HEK293 (cell line): ENCODE measurements at regions not wholly inside any gene's neighbourhood (a gene's known extent, or its start where the extent isn't known, plus 50 kb on each side); places are given as distances from the start of the nearest gene placed in this dataset.

Experiments
- CTCF ChIA-PET: fragments of 350-600 bp; formaldehyde crosslinking; extraction: SDS; loops from one replicate; lab custom pipeline; 2021; ENCODE audit warnings: antibody characterized with exemption; lab: Yijun Ruan, JAX
- POLR2A ChIA-PET: fragments of 300-600 bp; formaldehyde crosslinking; extraction: SDS; loops from one replicate; lab custom pipeline; 2020; ENCODE audit warnings: antibody characterized with exemption, inconsistent platforms; lab: Yijun Ruan, JAX
- H3K27ac ChIP-seq: fragments of 200-500 bp; sonication (Bioruptor generic); 2 replicates; pipeline ENCODE4 v1.5.1; 2014; ENCODE audit warnings: low read depth, low read length, control low read depth, inconsistent platforms; ENCODE audit errors: extremely low read depth
- H3K36me3 ChIP-seq, 2 experiments: fragments of 200-500 bp in 1 of 2; sonication (Bioruptor generic) in 1 of 2; 1 replicate in 1 of 2; 2 replicates in 1 of 2; pipeline ENCODE4 v1.5.1; 2014 to 2017; ENCODE audit warnings: inconsistent platforms in 2 of 2, low read length in 2 of 2; ENCODE audit not compliant: control insufficient read depth in 2 of 2, insufficient read depth in 1 of 2
- H3K4me1 ChIP-seq: fragments of 200-500 bp; sonication (Bioruptor generic); 2 replicates; pipeline ENCODE4 v1.5.1; 2014; ENCODE audit warnings: mild to moderate bottlenecking, low read length, inconsistent platforms; ENCODE audit not compliant: control insufficient read depth, insufficient read depth
- H3K4me3 ChIP-seq: 2 replicates; pipeline ENCODE4 v1.5.1; 2011; ENCODE audit warnings: low read depth, mild to moderate bottlenecking, control low read depth, low read length, moderate library complexity
- H3K9me3 ChIP-seq: fragments of 200-500 bp; sonication (Bioruptor generic); 2 replicates; pipeline ENCODE4 v1.5.1; 2014; ENCODE audit warnings: low read depth, low read length, inconsistent platforms; ENCODE audit not compliant: control insufficient read depth, insufficient read depth
- BCL11A ChIP-seq: fragments of 450-650 bp; formaldehyde crosslinking; IDR thresholded peaks from 2 replicates; pipeline ENCODE4 v1.5.1; 2016; ENCODE audit warnings: low read depth, missing biosample characterization, missing genetic modification characterization
- GLIS1 ChIP-seq: fragments of 450-650 bp; formaldehyde crosslinking; IDR thresholded peaks from 2 replicates; pipeline ENCODE4 v1.5.1; 2016; ENCODE audit warnings: missing biosample characterization, missing genetic modification characterization
- GLIS2 ChIP-seq: fragments of 450-650 bp; formaldehyde crosslinking; IDR thresholded peaks from 2 replicates; pipeline ENCODE4 v1.5.1; 2016; ENCODE audit warnings: missing biosample characterization, missing genetic modification characterization
- KLF10 ChIP-seq: fragments of 450-650 bp; IDR thresholded peaks from 2 replicates; pipeline ENCODE4 v1.5.1; 2018; ENCODE audit warnings: missing biosample characterization, mild to moderate bottlenecking, missing genetic modification characterization
- OSR2 ChIP-seq: fragments of 450-650 bp; formaldehyde crosslinking; IDR thresholded peaks from 2 replicates; pipeline ENCODE4 v1.5.1; 2016; ENCODE audit warnings: missing biosample characterization, missing genetic modification characterization
- OVOL3 ChIP-seq: fragments of 450-650 bp; formaldehyde crosslinking; IDR thresholded peaks from 2 replicates; pipeline ENCODE4 v1.5.1; 2016; ENCODE audit warnings: missing biosample characterization, missing genetic modification characterization
- SP3 ChIP-seq: fragments of 450-650 bp; formaldehyde crosslinking; IDR thresholded peaks from 2 replicates; pipeline ENCODE4 v1.5.1; 2016; ENCODE audit warnings: missing biosample characterization, missing genetic modification characterization
- SP7 ChIP-seq: fragments of 450-650 bp; formaldehyde crosslinking; IDR thresholded peaks from 2 replicates; pipeline ENCODE4 v1.5.1; 2016; ENCODE audit warnings: missing biosample characterization, missing genetic modification characterization
- ZBTB17 ChIP-seq: fragments of 450-650 bp; formaldehyde crosslinking; IDR thresholded peaks from 2 replicates; pipeline ENCODE4 v1.5.1; 2016; ENCODE audit warnings: missing biosample characterization, missing genetic modification characterization
- ZBTB48 ChIP-seq: fragments of 450-650 bp; formaldehyde crosslinking; IDR thresholded peaks from 2 replicates; pipeline ENCODE4 v1.5.1; 2016; ENCODE audit warnings: missing biosample characterization, missing genetic modification characterization
- ZEB2 ChIP-seq: fragments of 450-650 bp; formaldehyde crosslinking; IDR thresholded peaks from 2 replicates; pipeline ENCODE4 v1.5.1; 2016; ENCODE audit warnings: missing biosample characterization, missing genetic modification characterization
- ZFP69B ChIP-seq: fragments of 450-650 bp; formaldehyde crosslinking; IDR thresholded peaks from 2 replicates; pipeline ENCODE4 v1.5.1; 2016; ENCODE audit warnings: missing biosample characterization, missing genetic modification characterization
- ZNF211 ChIP-seq: fragments of 450-650 bp; formaldehyde crosslinking; IDR thresholded peaks from 2 replicates; pipeline ENCODE4 v1.5.1; 2016; ENCODE audit warnings: low read depth, missing biosample characterization, missing genetic modification characterization
- ZNF23 ChIP-seq: fragments of 450-650 bp; formaldehyde crosslinking; IDR thresholded peaks from 2 replicates; pipeline ENCODE4 v1.5.1; 2016; ENCODE audit warnings: missing biosample characterization, missing genetic modification characterization, borderline replicate concordance
- ZNF311 ChIP-seq: fragments of 450-650 bp; formaldehyde crosslinking; IDR thresholded peaks from 2 replicates; pipeline ENCODE4 v1.5.1; 2017; ENCODE audit warnings: missing biosample characterization, missing genetic modification characterization, borderline replicate concordance
- ZNF366 ChIP-seq: fragments of 450-650 bp; formaldehyde crosslinking; conservative IDR thresholded peaks from 2 replicates; pipeline ENCODE4 v1.5.1; 2016; ENCODE audit warnings: missing biosample characterization, missing genetic modification characterization
- ZNF530 ChIP-seq: fragments of 450-650 bp; formaldehyde crosslinking; IDR thresholded peaks from 2 replicates; pipeline ENCODE4 v1.5.1; 2016; ENCODE audit warnings: low read depth, missing biosample characterization, missing genetic modification characterization
- ZNF629 ChIP-seq: fragments of 450-650 bp; formaldehyde crosslinking; IDR thresholded peaks from 2 replicates; pipeline ENCODE4 v1.5.1; 2017; ENCODE audit warnings: missing biosample characterization, missing genetic modification characterization
- ZNF660 ChIP-seq: fragments of 450-650 bp; IDR thresholded peaks from 2 replicates; pipeline ENCODE4 v1.5.1; 2018; ENCODE audit warnings: missing biosample characterization, mild to moderate bottlenecking, missing genetic modification characterization
- ZNF707 ChIP-seq: fragments of 450-650 bp; formaldehyde crosslinking; IDR thresholded peaks from 2 replicates; pipeline ENCODE4 v1.5.1; 2016; ENCODE audit warnings: missing biosample characterization, missing genetic modification characterization
- ZNF768 ChIP-seq: fragments of 450-650 bp; formaldehyde crosslinking; IDR thresholded peaks from 2 replicates; pipeline ENCODE4 v1.5.1; 2018; ENCODE audit warnings: missing biosample characterization, mild to moderate bottlenecking, missing genetic modification characterization
- ZSCAN16 ChIP-seq: fragments of 450-650 bp; formaldehyde crosslinking; IDR thresholded peaks from 2 replicates; pipeline ENCODE4 v1.5.1; 2016; ENCODE audit warnings: missing biosample characterization, missing genetic modification characterization
- ZXDB ChIP-seq: fragments of 450-650 bp; formaldehyde crosslinking; IDR thresholded peaks from 2 replicates; pipeline ENCODE4 v1.5.1; 2016; ENCODE audit warnings: missing biosample characterization, missing genetic modification characterization
- TF ChIP-seq, protein P1 (sequence below): fragments of 450-650 bp; formaldehyde crosslinking; IDR thresholded peaks from 2 replicates; pipeline ENCODE4 v1.5.1; 2016; ENCODE audit warnings: missing biosample characterization, missing genetic modification characterization
- TF ChIP-seq, protein P2 (sequence below): fragments of 450-650 bp; formaldehyde crosslinking; IDR thresholded peaks from 2 replicates; pipeline ENCODE4 v1.5.1; 2016; ENCODE audit warnings: missing biosample characterization, missing genetic modification characterization
- TF ChIP-seq, protein P3 (sequence below): fragments of 450-650 bp; formaldehyde crosslinking; IDR thresholded peaks from 2 replicates; pipeline ENCODE4 v1.5.1; 2016; ENCODE audit warnings: missing biosample characterization, missing genetic modification characterization
- TF ChIP-seq, protein P4 (sequence below): fragments of 450-650 bp; formaldehyde crosslinking; IDR thresholded peaks from 2 replicates; pipeline ENCODE4 v1.5.1; 2016; ENCODE audit warnings: missing biosample characterization, missing genetic modification characterization
- TF ChIP-seq, protein P5 (sequence below): fragments of 450-650 bp; formaldehyde crosslinking; IDR thresholded peaks from 2 replicates; pipeline ENCODE4 v1.5.1; 2016; ENCODE audit warnings: missing biosample characterization, missing genetic modification characterization

DNA sequence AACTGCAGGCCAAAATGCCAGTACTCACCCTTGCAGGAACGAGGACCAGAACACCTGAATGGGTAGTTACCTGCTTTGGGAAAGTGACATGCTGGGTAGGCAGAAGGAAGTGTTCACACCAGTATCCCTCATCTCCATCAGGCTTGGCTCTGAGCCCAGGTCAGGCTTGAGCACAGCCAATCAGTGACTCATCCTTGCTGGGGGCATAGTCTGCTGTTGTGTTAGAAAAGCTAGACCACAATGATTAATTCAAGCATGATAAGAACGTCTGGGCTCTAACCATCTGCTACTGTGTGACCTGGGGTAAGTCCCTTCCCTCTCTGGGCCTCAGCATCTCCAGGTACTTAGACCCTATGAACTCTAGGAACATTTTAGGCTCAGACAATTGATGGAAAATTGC lies 450.4 kb downstream of the MIAT start:
- TF ChIP-seq ZFP69B (tag by site-specific recombination) (no peak), ZNF707 (tag by site-specific recombination) (no peak), ZBTB17 (tag by site-specific recombination) (peak; percentile 56; the same call in 1 of the 2 replicates), ZNF366 (tag by site-specific recombination) (peak; percentile 74), SP7 (tag by site-specific recombination) (peak; percentile 37; the same call in 1 of the 2 replicates), KLF10 (no peak), OVOL3 (tag by site-specific recombination) (no peak), OSR2 (peak; percentile 81), GLIS1 (peak; percentile 94), ZNF211 (tag by site-specific recombination) (no peak), ZNF23 (no peak), ZBTB48 (tag by site-specific recombination) (0 out of 2 replicates have a peak, but pooled peaks have one; percentile 28), ZNF660 (tag by site-specific recombination) (peak; percentile 48; the same call in 1 of the 2 replicates), BCL11A (tag by site-specific recombination) (no peak), ZNF629 (tag by site-specific recombination) (peak; percentile 73; the same call in 1 of the 2 replicates), ZEB2 (tag by site-specific recombination) (peak; percentile 59; the same call in 1 of the 2 replicates), ZSCAN16 (tag by site-specific recombination) (no peak), ZXDB (0 out of 2 replicates have a peak, but pooled peaks have one; percentile 25), ZNF530 (tag by site-specific recombination) (no peak), ZNF311 (tag by site-specific recombination) (no peak), GLIS2 (peak; percentile 57), SP3 (tag by site-specific recombination) (no peak), ZNF768 (peak; percentile 82; the same call in 1 of the 2 replicates)
- TF ChIP-seq, protein P1, sequence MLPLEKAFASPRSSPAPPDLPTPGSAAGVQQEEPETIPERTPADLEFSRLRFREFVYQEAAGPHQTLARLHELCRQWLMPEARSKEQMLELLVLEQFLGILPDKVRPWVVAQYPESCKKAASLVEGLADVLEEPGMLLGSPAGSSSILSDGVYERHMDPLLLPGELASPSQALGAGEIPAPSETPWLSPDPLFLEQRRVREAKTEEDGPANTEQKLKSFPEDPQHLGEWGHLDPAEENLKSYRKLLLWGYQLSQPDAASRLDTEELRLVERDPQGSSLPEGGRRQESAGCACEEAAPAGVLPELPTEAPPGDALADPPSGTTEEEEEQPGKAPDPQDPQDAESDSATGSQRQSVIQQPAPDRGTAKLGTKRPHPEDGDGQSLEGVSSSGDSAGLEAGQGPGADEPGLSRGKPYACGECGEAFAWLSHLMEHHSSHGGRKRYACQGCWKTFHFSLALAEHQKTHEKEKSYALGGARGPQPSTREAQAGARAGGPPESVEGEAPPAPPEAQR (tag by site-specific recombination) = no peak
- TF ChIP-seq, protein P2, sequence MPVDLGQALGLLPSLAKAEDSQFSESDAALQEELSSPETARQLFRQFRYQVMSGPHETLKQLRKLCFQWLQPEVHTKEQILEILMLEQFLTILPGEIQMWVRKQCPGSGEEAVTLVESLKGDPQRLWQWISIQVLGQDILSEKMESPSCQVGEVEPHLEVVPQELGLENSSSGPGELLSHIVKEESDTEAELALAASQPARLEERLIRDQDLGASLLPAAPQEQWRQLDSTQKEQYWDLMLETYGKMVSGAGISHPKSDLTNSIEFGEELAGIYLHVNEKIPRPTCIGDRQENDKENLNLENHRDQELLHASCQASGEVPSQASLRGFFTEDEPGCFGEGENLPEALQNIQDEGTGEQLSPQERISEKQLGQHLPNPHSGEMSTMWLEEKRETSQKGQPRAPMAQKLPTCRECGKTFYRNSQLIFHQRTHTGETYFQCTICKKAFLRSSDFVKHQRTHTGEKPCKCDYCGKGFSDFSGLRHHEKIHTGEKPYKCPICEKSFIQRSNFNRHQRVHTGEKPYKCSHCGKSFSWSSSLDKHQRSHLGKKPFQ (tag by site-specific recombination) = peak; percentile 94
- TF ChIP-seq, protein P3, sequence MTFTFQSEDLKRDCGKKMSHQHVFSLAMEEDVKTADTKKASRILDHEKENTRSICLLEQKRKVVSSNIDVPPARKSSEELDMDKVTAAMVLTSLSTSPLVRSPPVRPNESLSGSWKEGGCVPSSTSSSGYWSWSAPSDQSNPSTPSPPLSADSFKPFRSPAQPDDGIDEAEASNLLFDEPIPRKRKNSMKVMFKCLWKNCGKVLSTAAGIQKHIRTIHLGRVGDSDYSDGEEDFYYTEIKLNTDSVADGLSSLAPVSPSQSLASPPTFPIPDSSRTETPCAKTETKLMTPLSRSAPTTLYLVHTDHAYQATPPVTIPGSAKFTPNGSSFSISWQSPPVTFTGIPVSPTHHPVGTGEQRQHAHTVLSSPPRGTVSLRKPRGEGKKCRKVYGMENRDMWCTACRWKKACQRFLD (tag by site-specific recombination) = no peak
- TF ChIP-seq, protein P4, sequence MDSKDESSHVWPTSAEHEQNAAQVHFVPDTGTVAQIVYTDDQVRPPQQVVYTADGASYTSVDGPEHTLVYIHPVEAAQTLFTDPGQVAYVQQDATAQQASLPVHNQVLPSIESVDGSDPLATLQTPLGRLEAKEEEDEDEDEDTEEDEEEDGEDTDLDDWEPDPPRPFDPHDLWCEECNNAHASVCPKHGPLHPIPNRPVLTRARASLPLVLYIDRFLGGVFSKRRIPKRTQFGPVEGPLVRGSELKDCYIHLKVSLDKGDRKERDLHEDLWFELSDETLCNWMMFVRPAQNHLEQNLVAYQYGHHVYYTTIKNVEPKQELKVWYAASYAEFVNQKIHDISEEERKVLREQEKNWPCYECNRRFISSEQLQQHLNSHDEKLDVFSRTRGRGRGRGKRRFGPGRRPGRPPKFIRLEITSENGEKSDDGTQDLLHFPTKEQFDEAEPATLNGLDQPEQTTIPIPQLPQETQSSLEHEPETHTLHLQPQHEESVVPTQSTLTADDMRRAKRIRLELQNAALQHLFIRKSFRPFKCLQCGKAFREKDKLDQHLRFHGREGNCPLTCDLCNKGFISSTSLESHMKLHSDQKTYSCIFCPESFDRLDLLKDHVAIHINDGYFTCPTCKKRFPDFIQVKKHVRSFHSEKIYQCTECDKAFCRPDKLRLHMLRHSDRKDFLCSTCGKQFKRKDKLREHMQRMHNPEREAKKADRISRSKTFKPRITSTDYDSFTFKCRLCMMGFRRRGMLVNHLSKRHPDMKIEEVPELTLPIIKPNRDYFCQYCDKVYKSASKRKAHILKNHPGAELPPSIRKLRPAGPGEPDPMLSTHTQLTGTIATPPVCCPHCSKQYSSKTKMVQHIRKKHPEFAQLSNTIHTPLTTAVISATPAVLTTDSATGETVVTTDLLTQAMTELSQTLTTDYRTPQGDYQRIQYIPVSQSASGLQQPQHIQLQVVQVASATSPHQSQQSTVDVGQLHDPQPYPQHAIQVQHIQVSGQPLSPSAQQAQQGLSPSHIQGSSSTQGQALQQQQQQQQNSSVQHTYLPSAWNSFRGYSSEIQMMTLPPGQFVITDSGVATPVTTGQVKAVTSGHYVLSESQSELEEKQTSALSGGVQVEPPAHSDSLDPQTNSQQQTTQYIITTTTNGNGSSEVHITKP (tag by site-specific recombination) = peak; percentile 43
- TF ChIP-seq, protein P5, sequence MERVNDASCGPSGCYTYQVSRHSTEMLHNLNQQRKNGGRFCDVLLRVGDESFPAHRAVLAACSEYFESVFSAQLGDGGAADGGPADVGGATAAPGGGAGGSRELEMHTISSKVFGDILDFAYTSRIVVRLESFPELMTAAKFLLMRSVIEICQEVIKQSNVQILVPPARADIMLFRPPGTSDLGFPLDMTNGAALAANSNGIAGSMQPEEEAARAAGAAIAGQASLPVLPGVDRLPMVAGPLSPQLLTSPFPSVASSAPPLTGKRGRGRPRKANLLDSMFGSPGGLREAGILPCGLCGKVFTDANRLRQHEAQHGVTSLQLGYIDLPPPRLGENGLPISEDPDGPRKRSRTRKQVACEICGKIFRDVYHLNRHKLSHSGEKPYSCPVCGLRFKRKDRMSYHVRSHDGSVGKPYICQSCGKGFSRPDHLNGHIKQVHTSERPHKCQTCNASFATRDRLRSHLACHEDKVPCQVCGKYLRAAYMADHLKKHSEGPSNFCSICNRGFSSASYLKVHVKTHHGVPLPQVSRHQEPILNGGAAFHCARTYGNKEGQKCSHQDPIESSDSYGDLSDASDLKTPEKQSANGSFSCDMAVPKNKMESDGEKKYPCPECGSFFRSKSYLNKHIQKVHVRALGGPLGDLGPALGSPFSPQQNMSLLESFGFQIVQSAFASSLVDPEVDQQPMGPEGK (tag by site-specific recombination) = peak; percentile 48; the same call in 1 of the 2 replicates
- H3K36me3 ChIP-seq = no peaks in the 10 kb centered on the region
- CTCF ChIA-PET = interaction anchor here (1.1 kb wide), 1 partner anchor 352 kb away, joined by 3 read pairs; no protein-coding TSS in a partner anchor
- H3K4me1 ChIP-seq = peaks cover 17% of the 10 kb centered on the region
- POLR2A ChIA-PET = interaction anchor here (0.6 to 1.2 kb wide), 3 partner anchors 107 to 1775 kb away, joined by 3 read pairs; partner anchors contain the start of gene ZNRF3
- no peaks in the 10 kb centered on the region for H3K9me3 ChIP-seq
- H3K4me3 ChIP-seq = no peak overlapping the region
- no peak overlapping the region for H3K27ac ChIP-seq
